ENCODE measurements at regions not wholly inside any gene's neighbourhood (a gene's known extent, or its start where the extent isn't known, plus 50 kb on each side); places are given as distances from the start of the nearest gene placed in this dataset.
"Not testable (repeated sequence)": the region's sequence is repeated elsewhere in the genome, so short reads cannot be mapped to it uniquely, and the experiment has no call there.

GRCh38 chr4:66930206-66930605 is 615.1 kb downstream of the CENPC start:
- Histone ChIP-seq H3K27me3 (no peaks in the 10 kb centered on the region), H3K9me3 (no peaks in the 10 kb centered on the region), H3K4me3 (no peak overlapping the region), H3K27ac (no peak overlapping the region), H3K4me1 (no peaks in the 10 kb centered on the region), H3K36me3 (no peaks in the 10 kb centered on the region)
- TF ChIP-seq POLR2A (IDR thresholded peaks at IDR 0.05) = no peak
- no peak for TF ChIP-seq EP300 (IDR thresholded peaks at IDR 0.05; ENCODE audit: low read depth)
- TF ChIP-seq POLR2AphosphoS5 (IDR thresholded peaks at IDR 0.05) = no peak
- no peak for TF ChIP-seq CTCF (IDR thresholded peaks at IDR 0.05)
- intact Hi-C loops (cut with DNase I; ENCODE audit: low total_unique reads) = no loop called here
- in situ Hi-C loops (cut with MboI; ENCODE audit: low pct_ligation_motif_present in 1 of 4, low pct_unique_long_range_greater_than_20kb in 1 of 4, low sequenced_read_pairs in 3 of 4) = no loop called here
- DNase-seq = no peak

GRCh38 chr4:66929748-66930147 is 615.6 kb downstream of the CENPC start:
- TF ChIP-seq EP300 (IDR thresholded peaks at IDR 0.05; ENCODE audit: low read depth) (no peak), CTCF (IDR thresholded peaks at IDR 0.05) (no peak), POLR2AphosphoS5 (IDR thresholded peaks at IDR 0.05) (no peak), POLR2A (IDR thresholded peaks at IDR 0.05) (no peak)
- WGBS, 2 donors (ENCODE audit: low coverage in 1 of 2) = 66 to 90% methylated on average over 1 of the region's 1 CpG

GRCh38 chr4:66928881-66929280 is 616.4 kb downstream of the CENPC start:
- H3K27me3 ChIP-seq; H3K4me3 ChIP-seq; in situ Hi-C loops (cut with MboI; ENCODE audit: low pct_ligation_motif_present in 1 of 4, low pct_unique_long_range_greater_than_20kb in 1 of 4, low sequenced_read_pairs in 3 of 4); H3K4me1 ChIP-seq; DNase-seq; H3K9me3 ChIP-seq; H3K36me3 ChIP-seq; intact Hi-C loops (cut with DNase I; ENCODE audit: low total_unique reads); H3K27ac ChIP-seq: not testable (repeated sequence)

More at GRCh38 chr4:66929748-66930147, 615.6 kb downstream of the CENPC start:
- H3K9me3 ChIP-seq = no peaks in the 10 kb centered on the region
- intact Hi-C loops (cut with DNase I; ENCODE audit: low total_unique reads) = no loop called here
- H3K4me3 ChIP-seq = no peak overlapping the region
- no peaks in the 10 kb centered on the region for H3K36me3 ChIP-seq
- H3K4me1 ChIP-seq = no peaks in the 10 kb centered on the region
- DNase-seq = no peak
- in situ Hi-C loops (cut with MboI; ENCODE audit: low pct_ligation_motif_present in 1 of 4, low pct_unique_long_range_greater_than_20kb in 1 of 4, low sequenced_read_pairs in 3 of 4) = no loop called here
- H3K27me3 ChIP-seq = no peaks in the 10 kb centered on the region
- no peak overlapping the region for H3K27ac ChIP-seq

- intact Hi-C loops (cut with DNase I; ENCODE audit: low total_unique reads) = no loop called here
Measured at GRCh38 chr4:66927937-66928336, 617.4 kb downstream of the CENPC start.

More at GRCh38 chr4:66927937-66928336, 617.4 kb downstream of the CENPC start:
- H3K27me3 ChIP-seq = no peaks in the 10 kb centered on the region
- in situ Hi-C loops (cut with MboI; ENCODE audit: low pct_ligation_motif_present in 1 of 4, low pct_unique_long_range_greater_than_20kb in 1 of 4, low sequenced_read_pairs in 3 of 4) = no loop called here
- H3K4me3 ChIP-seq = no peak overlapping the region
- no peaks in the 10 kb centered on the region for H3K36me3 ChIP-seq
- TF ChIP-seq EP300 (IDR thresholded peaks at IDR 0.05; ENCODE audit: low read depth) = no peak
- no peak for TF ChIP-seq POLR2AphosphoS5 (IDR thresholded peaks at IDR 0.05)
- no peak for TF ChIP-seq CTCF (IDR thresholded peaks at IDR 0.05)
- no peak for TF ChIP-seq POLR2A (IDR thresholded peaks at IDR 0.05)
- no peak for DNase-seq
- no peak overlapping the region for H3K27ac ChIP-seq
- H3K9me3 ChIP-seq = no peaks in the 10 kb centered on the region
- 59 to 75% methylated on average over 2 to 3 of the region's 3 CpGs for WGBS, 2 donors (ENCODE audit: low coverage in 1 of 2)
- H3K4me1 ChIP-seq = no peaks in the 10 kb centered on the region
